ENCODE measurements at regions not wholly inside any gene's neighbourhood (a gene's known extent, or its start where the extent isn't known, plus 50 kb on each side); places are given as distances from the start of the nearest gene placed in this dataset.

- intact Hi-C loops (cut with DNase I; ENCODE audit: low total_unique reads) = no loop called here
- Histone ChIP-seq H3K27ac (no peak overlapping the region), H3K36me3 (no peaks in the 10 kb centered on the region), H3K4me3 (no peak overlapping the region), H3K4me1 (no peaks in the 10 kb centered on the region), H3K9me3 (no peaks in the 10 kb centered on the region), H3K27me3 (no peaks in the 10 kb centered on the region)
- no peak for DNase-seq (ENCODE audit: low spot score in 2 of 2)
- TF ChIP-seq POLR2A (IDR thresholded peaks at IDR 0.05) = no peak
- no peak for TF ChIP-seq POLR2AphosphoS5 (IDR thresholded peaks at IDR 0.05)
- TF ChIP-seq CTCF (IDR thresholded peaks at IDR 0.05) = no peak
These were observed 224.1 kb downstream of the SNX19 start for GRCh38 chr11:130692220-130692619.

- no peak for DNase-seq (ENCODE audit: low spot score in 2 of 2)
- Histone ChIP-seq H3K36me3 (no peaks in the 10 kb centered on the region), H3K27me3 (no peaks in the 10 kb centered on the region), H3K27ac (no peak overlapping the region), H3K9me3 (no peaks in the 10 kb centered on the region), H3K4me1 (no peaks in the 10 kb centered on the region), H3K4me3 (no peak overlapping the region)
- intact Hi-C loops (cut with DNase I; ENCODE audit: low total_unique reads) = no loop called here
- TF ChIP-seq POLR2AphosphoS5 (IDR thresholded peaks at IDR 0.05) = no peak
- TF ChIP-seq CTCF (IDR thresholded peaks at IDR 0.05) = no peak
- TF ChIP-seq POLR2A (IDR thresholded peaks at IDR 0.05) = no peak
These were observed 222.7 kb downstream of the SNX19 start for GRCh38 chr11:130693543-130693942.

GRCh38 chr11:130694488-130695045, 221.7 kb downstream of the SNX19 start:
- Histone ChIP-seq H3K27me3 (no peaks in the 10 kb centered on the region), H3K4me1 (no peaks in the 10 kb centered on the region), H3K36me3 (no peaks in the 10 kb centered on the region), H3K4me3 (no peak overlapping the region), H3K9me3 (no peaks in the 10 kb centered on the region), H3K27ac (no peak overlapping the region)
- intact Hi-C loops (cut with DNase I; ENCODE audit: low total_unique reads) = no loop called here
- DNase-seq (ENCODE audit: low spot score in 2 of 2) = no peak
- TF ChIP-seq POLR2AphosphoS5 (IDR thresholded peaks at IDR 0.05) (no peak), CTCF (IDR thresholded peaks at IDR 0.05) (no peak), POLR2A (IDR thresholded peaks at IDR 0.05) (no peak)

GRCh38 chr11:130698174-130698573, 218.1 kb downstream of the SNX19 start:
- Histone ChIP-seq H3K4me1 (no peaks in the 10 kb centered on the region), H3K4me3 (no peak overlapping the region), H3K27me3 (no peaks in the 10 kb centered on the region), H3K36me3 (no peaks in the 10 kb centered on the region), H3K27ac (no peak overlapping the region), H3K9me3 (no peaks in the 10 kb centered on the region)
- intact Hi-C loops (cut with DNase I; ENCODE audit: low total_unique reads) = no loop called here
- DNase-seq (ENCODE audit: low spot score in 2 of 2) = no peak
- TF ChIP-seq CTCF (IDR thresholded peaks at IDR 0.05) (no peak), POLR2AphosphoS5 (IDR thresholded peaks at IDR 0.05) (no peak), POLR2A (IDR thresholded peaks at IDR 0.05) (no peak)

- no peak for DNase-seq (ENCODE audit: low spot score in 2 of 2)
- Histone ChIP-seq H3K9me3 (no peaks in the 10 kb centered on the region), H3K36me3 (no peaks in the 10 kb centered on the region), H3K27me3 (no peaks in the 10 kb centered on the region), H3K4me3 (no peak overlapping the region), H3K4me1 (no peaks in the 10 kb centered on the region), H3K27ac (no peak overlapping the region)
- TF ChIP-seq POLR2A (IDR thresholded peaks at IDR 0.05) (no peak), POLR2AphosphoS5 (IDR thresholded peaks at IDR 0.05) (no peak), CTCF (IDR thresholded peaks at IDR 0.05) (no peak)
- intact Hi-C loops (cut with DNase I; ENCODE audit: low total_unique reads) = no loop called here
These were observed 216.7 kb downstream of the SNX19 start for GRCh38 chr11:130699561-130699960.
